HG02623 (cell line): ENCODE measurements at regions not wholly inside any gene's neighbourhood (a gene's known extent, or its start where the extent isn't known, plus 50 kb on each side); places are given as distances from the start of the nearest gene placed in this dataset.
A peak's percentile ranks its signal among the peaks of the same experiment; 100 is the strongest.
"Not testable (repeated sequence)": the region's sequence is repeated elsewhere in the genome, so short reads cannot be mapped to it uniquely, and the experiment has no call there.

Source experiments
- ATAC-seq: cut with Tn5 transposase; IDR thresholded peaks from one replicate; pipeline ENCODE4 v1.9.1; 2021; ENCODE audit warnings: moderate library complexity; ENCODE audit not compliant: unreplicated experiment

DNA sequence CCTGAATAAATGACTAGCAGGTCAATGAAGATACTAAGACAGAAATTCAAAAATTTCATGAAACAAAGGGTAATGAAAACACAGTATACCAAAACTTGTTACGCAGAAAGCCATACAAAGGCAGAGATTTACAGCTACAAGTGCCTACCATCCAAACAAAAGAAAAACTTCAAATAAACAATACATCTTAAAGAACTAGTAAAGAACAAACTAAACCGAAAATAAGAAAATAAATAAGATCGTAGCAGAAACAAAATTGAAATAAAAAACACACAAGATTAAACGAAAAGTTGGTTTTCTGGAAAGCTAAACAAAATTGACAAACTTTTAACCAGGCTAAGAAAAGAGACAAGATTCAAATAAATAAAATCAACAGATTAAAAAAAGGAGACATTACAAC, 51.5 kb downstream of the VPREB1 start:
- ATAC-seq, result not testable (repeated sequence)

DNA sequence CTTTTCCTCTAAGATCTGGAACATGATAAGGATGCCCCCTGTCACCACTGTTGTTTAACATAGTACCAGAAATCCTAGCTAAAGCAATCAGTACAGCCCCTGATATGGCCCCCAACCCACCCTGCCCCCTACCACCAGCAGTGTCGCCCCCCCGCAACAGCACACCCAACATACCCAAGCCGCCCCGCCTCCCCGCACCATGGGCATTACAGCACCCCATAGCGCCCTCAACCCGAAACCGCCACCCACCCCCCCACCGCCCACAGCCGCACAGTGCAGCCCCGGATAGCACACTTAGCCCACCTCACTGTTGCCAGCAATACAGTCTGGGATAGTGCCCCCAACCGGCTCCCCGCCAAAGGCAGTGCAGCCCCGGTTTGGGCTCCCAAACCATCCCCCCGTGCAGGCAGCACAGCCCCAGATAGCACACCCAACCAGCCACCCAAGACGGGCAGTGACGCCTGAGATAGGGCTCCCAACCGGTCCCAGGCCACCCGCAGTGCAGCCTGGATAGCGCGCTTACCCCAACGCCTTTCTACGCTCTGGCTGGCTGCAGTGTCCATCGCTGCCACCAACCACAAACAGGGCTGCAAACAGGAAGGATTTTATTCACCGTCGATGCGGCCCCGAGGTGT, 52.7 kb downstream of the VPREB1 start:
- not testable (repeated sequence) for ATAC-seq

DNA sequence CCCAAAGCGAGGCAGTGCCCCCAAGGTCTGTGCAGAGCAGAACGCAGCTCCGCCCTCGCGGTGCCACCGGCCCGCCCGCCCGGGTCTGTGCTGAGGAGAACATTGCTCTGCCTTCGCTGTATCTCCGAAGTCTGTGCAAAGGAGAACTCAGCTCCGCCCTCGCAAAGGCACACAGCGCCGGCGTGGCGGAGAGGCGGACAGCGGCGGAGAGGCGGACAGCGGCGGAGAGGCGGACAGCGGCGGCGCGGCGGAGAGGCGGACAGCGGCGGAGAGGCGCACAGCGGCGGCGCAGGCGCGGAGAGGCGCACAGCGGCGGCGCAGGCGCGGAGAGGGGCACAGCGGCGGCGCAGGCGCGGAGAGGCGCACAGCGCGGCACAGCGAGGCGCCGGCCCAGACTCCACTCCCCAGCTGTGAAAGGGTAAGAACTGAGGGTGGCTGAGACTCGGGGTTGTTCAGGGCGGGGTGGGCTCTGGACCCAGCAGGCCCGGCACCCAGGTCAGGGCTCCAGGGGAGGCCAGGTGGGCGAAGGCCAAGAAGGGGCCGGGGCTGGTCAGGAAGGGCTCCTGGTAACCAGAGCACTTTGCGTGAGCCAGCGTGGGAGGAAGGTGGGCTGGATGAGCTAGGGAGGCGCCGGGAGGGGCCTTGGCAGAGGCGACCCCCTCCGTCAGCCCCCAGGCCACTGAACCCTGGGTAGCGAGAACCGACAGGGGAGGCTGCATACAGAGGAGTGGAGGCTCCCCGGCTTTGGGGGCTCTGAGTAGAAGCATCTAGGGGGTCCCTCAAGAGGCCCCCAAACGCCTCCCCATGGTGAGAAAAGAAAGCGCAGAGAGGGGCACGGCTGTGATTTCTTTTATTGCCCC, 53.4 kb downstream of the VPREB1 start:
- ATAC-seq, result peak; percentile 80

DNA sequence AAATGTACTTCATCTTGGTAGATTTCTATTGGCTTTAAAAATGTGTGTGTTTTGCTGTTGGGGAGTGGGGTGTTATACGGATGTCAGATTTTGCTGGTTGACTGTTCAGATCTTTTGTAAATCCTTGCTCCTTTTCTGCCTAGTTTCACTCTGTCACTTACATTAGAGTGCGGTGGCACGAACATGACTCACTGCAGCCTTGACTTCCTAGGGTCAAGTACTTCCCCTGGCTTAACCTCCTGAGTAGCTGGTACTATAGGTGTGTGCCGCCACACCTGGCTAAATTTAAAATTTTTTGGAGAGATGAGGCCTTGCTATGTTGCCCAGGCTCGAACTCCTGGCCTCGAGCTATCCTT, 54.0 kb downstream of the VPREB1 start:
- not testable (repeated sequence) for ATAC-seq

DNA sequence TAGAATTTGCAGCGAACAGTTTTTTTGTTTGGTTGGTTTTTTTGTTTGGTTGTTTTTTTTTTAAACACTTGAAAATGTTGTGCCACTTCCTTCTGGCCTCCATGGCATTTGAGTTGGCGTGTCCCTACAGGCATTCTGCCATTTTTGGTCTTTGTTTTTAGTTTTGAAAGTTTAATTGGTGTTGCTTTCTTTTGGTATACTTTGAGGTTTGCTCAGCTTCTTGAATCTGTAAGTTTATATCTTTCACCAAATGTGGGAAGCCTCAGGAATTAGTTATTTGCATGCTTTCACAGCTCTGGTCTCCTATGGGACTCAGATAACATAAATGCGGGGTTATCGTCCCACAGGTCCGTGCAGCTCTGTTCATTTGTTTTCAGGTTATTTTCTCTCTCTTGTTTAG, 55.9 kb downstream of the VPREB1 start:
- ATAC-seq, result not testable (repeated sequence)

DNA sequence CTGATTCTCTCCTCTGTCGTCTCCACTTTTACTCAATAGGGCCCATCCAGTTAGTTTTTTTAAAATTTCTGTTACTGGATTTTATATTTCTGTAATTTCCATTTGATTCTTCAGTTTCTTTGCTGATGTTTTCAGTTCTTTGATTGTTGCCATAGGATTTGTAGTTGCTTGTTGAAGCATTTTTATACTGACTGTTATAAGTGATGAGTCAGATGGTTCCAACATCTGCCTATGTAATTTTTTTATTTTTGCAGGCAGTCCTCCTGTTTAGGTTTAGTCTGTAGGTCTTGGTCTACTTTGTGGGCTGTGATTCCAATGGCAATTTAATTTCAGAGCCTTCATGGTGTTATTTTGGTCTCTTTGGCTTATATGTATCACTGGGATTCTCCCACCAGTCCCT, 56.4 kb downstream of the VPREB1 start:
- ATAC-seq, result not testable (repeated sequence)

DNA sequence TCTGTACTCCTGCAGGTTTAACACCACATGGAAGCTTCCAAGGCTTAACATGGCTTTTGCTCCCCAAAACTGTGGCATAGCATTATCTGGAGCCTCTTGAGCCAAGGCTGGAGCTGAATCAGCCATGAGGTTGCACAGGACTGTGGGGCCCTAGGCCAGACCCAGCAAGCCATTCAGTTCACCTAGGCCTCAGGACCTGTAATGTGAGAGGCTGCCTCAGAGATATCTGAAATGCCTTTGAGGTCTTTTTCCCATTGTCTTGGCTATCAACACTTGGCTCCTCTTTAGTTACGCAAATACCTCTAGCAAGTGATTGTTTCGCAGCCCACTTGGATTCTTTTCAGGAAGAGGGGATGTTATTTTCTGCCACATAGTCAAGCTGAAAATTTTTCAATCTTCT, 72.0 kb downstream of the VPREB1 start:
- ATAC-seq, result no peak

DNA sequence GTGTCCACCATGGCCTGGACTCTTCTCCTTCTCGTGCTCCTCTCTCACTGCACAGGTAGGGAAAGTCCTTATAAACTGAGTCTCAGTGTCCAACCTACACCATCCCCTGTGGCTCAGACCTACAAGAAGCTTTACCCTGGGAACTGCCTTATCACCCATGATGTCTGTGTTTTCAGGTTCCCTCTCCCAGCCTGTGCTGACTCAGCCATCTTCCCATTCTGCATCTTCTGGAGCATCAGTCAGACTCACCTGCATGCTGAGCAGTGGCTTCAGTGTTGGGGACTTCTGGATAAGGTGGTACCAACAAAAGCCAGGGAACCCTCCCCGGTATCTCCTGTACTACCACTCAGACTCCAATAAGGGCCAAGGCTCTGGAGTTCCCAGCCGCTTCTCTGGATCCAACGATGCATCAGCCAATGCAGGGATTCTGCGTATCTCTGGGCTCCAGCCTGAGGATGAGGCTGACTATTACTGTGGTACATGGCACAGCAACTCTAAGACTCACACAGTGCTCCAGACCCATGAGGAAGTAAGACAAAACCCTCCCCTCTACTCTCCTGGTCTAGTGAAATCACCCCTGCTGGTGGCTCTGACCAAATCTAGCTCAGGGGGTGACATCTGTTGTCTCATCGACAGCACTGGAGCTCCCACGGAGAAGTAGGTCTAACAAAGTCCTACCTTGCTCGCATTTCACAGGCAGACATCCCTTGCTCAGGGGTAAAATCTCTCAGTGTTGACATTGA, 74.3 kb downstream of the VPREB1 start:
- ATAC-seq, result no peak

DNA sequence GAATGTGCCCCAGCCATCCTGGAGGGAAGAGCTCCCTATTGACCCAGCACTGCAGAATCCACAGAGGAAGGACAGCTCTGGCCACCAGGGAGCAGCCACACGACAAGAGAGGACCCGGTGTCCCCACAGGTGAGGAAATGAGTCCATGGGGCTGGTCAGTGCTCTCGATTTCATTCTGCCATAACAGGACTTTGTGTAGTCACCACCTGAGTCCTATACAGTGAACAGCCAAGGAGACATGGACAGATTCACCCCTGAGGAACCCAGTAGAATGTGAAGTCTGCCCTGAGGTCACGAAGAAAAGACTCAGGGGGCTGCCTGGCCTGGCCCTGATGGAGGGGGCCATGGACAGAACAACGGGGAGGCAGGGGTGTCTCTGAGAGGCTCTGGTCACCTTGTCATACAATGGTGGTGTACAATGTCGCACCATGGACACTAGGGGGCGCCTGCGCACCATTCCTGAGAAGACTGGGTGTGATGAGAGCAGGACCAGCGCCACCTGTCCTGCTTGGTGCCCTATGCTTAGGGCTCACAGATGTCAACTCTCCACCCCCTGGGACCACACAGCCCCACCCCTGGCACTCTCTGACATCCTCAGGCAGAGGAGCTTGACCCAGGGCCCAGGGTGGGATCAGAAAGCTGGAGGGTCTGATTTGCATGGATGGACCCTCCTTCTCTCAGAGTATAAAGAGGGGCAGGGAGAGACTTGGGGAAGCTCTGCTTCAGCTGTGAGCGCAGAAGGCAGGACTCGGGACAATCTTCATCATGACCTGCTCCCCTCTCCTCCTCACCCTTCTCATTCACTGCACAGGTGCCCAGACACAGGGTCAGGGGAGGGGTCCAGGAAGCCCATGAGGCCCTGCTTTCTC, 77.4 kb downstream of the VPREB1 start:
- not testable (repeated sequence) for ATAC-seq

DNA sequence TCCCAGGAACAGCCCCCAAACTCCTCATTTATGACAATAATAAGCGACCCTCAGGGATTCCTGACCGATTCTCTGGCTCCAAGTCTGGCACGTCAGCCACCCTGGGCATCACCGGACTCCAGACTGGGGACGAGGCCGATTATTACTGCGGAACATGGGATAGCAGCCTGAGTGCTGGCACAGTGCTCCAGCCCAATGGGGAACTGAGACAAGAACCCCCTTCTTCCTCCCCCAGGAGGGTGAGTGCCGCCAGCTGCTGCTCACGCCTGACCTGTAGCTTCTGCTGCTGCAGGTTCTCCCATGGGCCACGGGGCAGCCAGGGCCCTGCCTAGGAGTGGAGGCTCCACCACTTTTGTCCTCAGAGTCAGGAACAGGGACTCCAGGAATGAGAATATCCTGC, 78.2 kb downstream of the VPREB1 start:
- ATAC-seq, result no peak

DNA sequence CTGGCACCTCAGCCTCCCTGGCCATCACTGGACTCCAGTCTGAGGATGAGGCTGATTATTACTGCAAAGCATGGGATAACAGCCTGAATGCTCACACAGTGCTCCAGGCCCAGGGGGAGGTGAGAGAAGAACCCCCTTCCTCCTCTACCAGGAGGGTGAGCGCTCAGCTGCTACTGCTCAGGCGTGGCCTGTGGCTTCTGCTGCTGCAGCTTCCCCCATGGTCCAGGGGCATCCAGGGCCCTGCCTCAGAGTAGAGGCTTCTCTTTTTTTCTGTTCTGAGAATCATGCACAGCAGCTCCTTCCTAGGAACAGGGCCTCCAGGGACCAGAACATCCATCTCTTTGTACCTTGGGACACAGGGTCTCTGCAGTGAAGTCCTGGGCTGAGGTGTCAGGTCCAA, 83.1 kb downstream of the VPREB1 start:
- no peak for ATAC-seq

DNA sequence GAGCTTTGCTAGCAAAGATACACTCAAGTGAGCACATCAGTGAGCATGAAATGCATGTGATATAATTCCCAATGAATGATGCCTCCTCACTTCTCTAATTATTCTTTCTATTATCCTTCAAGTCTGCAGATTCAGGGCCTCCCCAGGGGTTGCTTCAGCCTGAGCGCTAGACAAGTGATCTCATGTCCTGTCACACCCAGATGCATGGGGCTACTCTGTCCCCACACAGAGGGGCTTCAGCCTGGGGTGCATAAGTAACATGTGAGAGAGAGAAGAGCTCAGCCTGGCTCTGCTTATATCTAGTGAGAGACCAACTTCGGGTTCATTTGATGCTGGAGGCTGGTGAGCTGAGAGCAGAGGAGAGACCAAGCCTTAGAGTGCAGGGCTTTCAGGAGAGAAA, 85.2 kb downstream of the VPREB1 start:
- ATAC-seq, result no peak

DNA sequence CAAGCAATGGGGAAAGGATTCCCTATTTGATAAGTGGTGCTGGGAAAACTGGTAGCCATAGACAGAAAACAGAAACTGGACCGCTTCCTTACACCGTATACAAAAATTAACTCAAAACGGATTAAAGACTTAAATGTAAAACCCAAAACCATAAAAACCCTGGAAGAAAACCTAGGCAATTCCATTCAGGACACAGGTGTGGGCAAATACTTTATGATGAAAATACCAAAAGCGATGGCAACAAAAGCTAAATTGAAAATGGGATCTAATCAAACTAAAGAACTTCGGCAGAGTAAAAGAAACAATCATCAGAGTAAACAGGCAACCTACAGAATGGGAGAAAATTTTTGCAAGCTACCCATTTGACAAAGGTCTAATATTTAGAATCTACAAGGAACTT, 91.1 kb downstream of the VPREB1 start:
- not testable (repeated sequence) for ATAC-seq

DNA sequence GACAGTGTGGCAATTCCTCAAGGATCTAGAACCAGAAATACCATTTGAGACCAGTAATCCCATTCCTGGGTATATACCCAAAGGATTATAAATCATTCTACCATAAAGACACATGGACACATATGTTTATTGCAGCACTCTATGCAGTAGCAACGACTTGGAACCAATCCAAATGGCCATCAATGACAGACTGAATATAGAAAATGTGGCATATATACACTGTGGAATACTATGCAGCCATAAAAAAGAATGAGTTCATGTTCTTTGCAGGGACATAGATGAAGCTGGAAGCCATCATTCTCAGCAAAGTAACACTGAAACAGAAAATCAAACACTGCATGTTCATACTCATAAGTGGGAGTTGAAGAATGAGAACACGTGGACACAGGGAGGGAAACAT, 91.7 kb downstream of the VPREB1 start:
- not testable (repeated sequence) for ATAC-seq

DNA sequence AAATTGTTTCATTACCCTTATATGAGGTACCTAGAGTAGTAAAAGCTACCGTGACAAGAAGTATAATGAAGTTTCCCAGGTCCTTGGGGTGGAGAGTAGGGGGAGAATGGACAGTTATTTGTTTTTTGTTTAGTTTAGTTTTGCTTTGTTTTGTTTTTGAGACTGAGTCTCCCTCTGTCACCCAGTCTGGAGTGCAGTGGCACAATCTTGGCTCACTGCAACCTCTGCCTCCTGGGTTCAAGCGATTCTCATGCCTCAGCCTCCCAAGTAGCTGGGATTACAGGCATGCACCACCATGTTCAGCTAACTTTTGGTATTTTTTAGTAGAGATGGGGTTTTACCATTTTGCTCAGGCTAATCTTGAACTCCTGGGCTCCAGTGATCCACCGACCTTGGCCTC, 94.2 kb downstream of the VPREB1 start:
- not testable (repeated sequence) for ATAC-seq

DNA sequence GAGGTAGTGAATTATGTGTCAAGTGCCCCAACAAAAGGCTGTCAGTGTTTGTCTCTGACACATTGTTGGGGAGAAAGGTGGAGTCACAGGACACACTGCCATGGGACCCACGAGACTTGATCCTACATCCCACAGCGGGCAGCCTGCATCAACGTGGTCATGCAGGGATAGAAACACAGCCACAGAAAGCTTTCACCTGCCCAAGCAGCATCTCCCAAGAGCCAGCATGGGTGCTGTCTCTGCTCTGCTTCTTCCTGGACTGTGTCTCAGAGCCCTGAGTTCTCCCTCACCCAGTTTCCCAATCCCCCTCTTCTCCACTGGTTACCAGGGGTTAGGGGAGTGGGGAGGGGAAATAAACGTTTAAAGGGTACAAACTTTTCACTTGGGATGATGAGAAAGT, 97.2 kb downstream of the VPREB1 start:
- ATAC-seq, result no peak

DNA sequence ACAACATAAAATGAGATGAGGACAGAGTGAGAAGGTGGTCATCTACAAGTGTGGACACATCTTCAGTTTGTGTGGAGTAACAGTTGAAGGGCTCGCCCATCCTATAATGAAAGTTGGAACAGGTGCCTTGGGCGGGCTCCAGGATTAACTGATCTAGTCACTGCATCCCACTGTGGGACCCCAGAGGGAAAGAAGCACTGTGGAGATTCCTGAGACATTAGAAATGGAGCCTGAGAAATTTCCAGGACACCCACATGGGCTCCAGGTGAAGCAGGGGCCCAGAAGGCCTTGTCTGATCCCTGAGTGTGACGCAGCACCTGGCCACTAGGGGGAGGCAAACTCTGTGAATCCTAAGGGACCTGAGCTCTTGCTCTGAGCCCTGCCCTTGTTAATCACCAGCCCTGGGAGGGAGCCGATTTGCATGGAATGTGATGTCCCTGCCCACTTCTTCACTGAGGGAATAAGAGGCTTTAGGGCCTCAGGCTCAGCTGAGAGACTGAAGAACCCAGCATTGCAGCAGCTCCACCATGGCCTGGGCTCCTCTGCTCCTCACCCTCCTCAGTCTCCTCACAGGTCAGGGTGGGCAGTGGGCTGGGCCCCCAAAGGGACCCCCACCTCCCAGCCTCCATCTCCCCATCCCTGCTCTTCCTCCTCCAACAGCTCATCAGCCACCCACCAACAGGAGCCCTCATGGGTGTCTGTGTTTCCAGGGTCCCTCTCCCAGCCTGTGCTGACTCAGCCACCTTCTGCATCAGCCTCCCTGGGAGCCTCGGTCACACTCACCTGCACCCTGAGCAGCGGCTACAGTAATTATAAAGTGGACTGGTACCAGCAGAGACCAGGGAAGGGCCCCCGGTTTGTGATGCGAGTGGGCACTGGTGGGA, 98.4 kb downstream of the VPREB1 start:
- no peak for ATAC-seq

DNA sequence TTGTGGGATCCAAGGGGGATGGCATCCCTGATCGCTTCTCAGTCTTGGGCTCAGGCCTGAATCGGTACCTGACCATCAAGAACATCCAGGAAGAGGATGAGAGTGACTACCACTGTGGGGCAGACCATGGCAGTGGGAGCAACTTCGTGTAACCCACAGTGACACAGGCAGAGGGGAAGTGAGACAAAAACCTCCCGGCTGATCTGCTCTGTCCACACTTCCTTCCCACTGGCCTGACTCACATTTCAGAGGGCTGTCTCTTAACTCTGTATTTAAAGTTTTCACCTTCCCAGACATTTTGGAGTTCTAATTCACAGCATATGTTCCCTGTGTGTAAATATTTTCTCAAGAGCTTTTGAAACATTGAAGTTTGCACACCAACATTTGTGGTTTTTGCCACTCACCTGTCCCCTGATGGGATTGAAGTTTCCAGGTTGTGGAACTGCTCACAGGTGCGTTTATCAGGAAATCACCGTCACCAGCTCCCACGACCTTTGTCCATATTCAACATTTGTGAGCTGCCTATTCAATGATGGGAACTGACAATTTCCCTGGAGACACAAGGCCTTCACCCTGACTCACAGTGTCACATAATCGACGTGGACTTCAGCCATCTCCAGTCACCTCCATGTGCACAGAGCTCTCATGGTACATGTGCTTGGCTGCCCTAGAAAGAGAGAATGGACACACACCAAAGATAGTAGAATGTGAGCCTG, 99.2 kb downstream of the VPREB1 start:
- ATAC-seq, result no peak

DNA sequence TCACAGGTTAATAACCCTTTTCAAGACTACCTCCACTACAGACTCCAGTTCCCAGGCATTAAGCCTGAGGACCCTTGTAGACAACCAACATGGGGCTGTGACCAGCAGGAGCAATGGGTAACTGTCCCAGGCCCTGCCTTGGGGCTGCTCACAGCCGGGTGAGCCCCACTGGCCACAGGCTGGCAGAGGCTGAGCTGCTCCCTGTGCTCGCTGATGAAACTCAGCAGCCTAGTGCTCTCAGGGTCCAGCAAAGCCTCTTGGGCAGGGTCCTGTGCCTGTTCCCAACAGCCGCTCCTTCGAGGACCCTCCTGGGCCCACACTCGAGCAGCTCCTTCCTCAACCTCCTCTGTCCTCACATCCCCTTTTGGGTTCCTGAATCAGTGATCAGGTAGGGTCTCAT, 99.8 kb downstream of the VPREB1 start:
- ATAC-seq, result no peak
